Trophoblast cell (in vitro differentiated cells and primary cell): ENCODE measurements at regions not wholly inside any gene's neighbourhood (a gene's known extent, or its start where the extent isn't known, plus 50 kb on each side); places are given as distances from the start of the nearest gene placed in this dataset.

Experiments
- DNase-seq, 2 donors: peaks; one replicate each; pipeline ENCODE4 v3.0.0-alpha.2; 2016
- H2AFZ ChIP-seq: 2 replicates; pipeline ENCODE4 v1.6.1; 2013; ENCODE audit warnings: low read length, moderate library complexity, mild to moderate bottlenecking; ENCODE audit not compliant: insufficient read depth, poor library complexity
- H2AK5ac ChIP-seq: 2 replicates; pipeline ENCODE4 v1.6.1; 2013; ENCODE audit warnings: mild to moderate bottlenecking, low read length
- H2BK120ac ChIP-seq: 2 replicates; pipeline ENCODE4 v1.6.1; 2013; ENCODE audit warnings: low read length, mild to moderate bottlenecking, moderate library complexity; ENCODE audit not compliant: insufficient read depth, poor library complexity
- H2BK12ac ChIP-seq: 2 replicates; pipeline ENCODE4 v1.6.1; 2013; ENCODE audit warnings: mild to moderate bottlenecking, low read length, moderate library complexity
- H2BK5ac ChIP-seq: 2 replicates; pipeline ENCODE4 v1.6.1; 2013; ENCODE audit warnings: low read length, low read depth, moderate library complexity, mild to moderate bottlenecking; ENCODE audit not compliant: poor library complexity
- H3K14ac ChIP-seq: 2 replicates; pipeline ENCODE4 v1.6.1; 2013; ENCODE audit warnings: mild to moderate bottlenecking, low read length
- H3K18ac ChIP-seq: 2 replicates; pipeline ENCODE4 v1.6.1; 2013; ENCODE audit warnings: mild to moderate bottlenecking, low read length
- H3K23ac ChIP-seq: 2 replicates; pipeline ENCODE4 v1.6.1; 2013; ENCODE audit warnings: low read length
- H3K27ac ChIP-seq: 2 replicates; pipeline ENCODE4 v1.5.1; 2013; ENCODE audit warnings: low read depth, mild to moderate bottlenecking, inconsistent platforms, low read length, moderate library complexity
- H3K27me3 ChIP-seq: 2 replicates; pipeline ENCODE4 v1.6.1; 2013; ENCODE audit warnings: inconsistent platforms, mild to moderate bottlenecking, low read length, moderate library complexity; ENCODE audit not compliant: insufficient read depth
- H3K36me3 ChIP-seq, 2 experiments: 1 replicate in 1 of 2; 2 replicates in 1 of 2; pipeline ENCODE4 v1.6.1; 2013; ENCODE audit warnings: low read length in 2 of 2, mild to moderate bottlenecking in 2 of 2, moderate library complexity in 1 of 2; ENCODE audit not compliant: insufficient read depth in 2 of 2, control insufficient read depth in 1 of 2
- H3K4ac ChIP-seq: 2 replicates; pipeline ENCODE4 v1.6.1; 2013; ENCODE audit warnings: low read depth, mild to moderate bottlenecking, low read length, moderate library complexity
- H3K4me1 ChIP-seq, 2 experiments: 1 replicate in 1 of 2; 2 replicates in 1 of 2; pipeline ENCODE4 v1.6.1; 2013; ENCODE audit warnings: low read length in 2 of 2, mild to moderate bottlenecking in 2 of 2, moderate library complexity in 1 of 2; ENCODE audit not compliant: insufficient read depth in 2 of 2, control insufficient read depth in 1 of 2
- H3K4me2 ChIP-seq: 2 replicates; pipeline ENCODE4 v1.6.1; 2013; ENCODE audit warnings: inconsistent platforms, mild to moderate bottlenecking, low read length, moderate library complexity
- H3K4me3 ChIP-seq: 2 replicates; pipeline ENCODE4 v1.5.1; 2013; ENCODE audit warnings: mild to moderate bottlenecking, low read depth, low read length, inconsistent platforms
- H3K79me1 ChIP-seq: one replicate; pipeline ENCODE4 v1.6.1; 2013; ENCODE audit warnings: low read length
- H3K79me2 ChIP-seq: 2 replicates; pipeline ENCODE4 v1.6.1; 2013; ENCODE audit warnings: low read length, mild to moderate bottlenecking; ENCODE audit not compliant: control insufficient read depth, insufficient read depth, poor library complexity
- H3K9ac ChIP-seq: 2 replicates; pipeline ENCODE4 v1.6.1; 2013; ENCODE audit warnings: mild to moderate bottlenecking, low read length
- H3K9me3 ChIP-seq: 2 replicates; pipeline ENCODE4 v1.6.1; 2013; ENCODE audit warnings: low read depth, mild to moderate bottlenecking, control low read depth, inconsistent platforms, low read length; ENCODE audit not compliant: insufficient read depth
- H4K12ac ChIP-seq: 2 replicates; pipeline ENCODE4 v1.6.1; 2013; ENCODE audit warnings: low read depth, mild to moderate bottlenecking, low read length, moderate library complexity
- H4K8ac ChIP-seq: 2 replicates; pipeline ENCODE4 v1.6.1; 2013; ENCODE audit warnings: low read depth, mild to moderate bottlenecking, low read length, moderate library complexity
- H4K91ac ChIP-seq: one replicate; pipeline ENCODE4 v1.6.1; 2013; ENCODE audit warnings: low read depth, mild to moderate bottlenecking, low read length, moderate library complexity
- WGBS: extraction: QIAGEN DNeasy Blood & Tissue Kit; methylation state at CpG from one replicate; pipeline ENCODE4 v1.1.7; 2013; ENCODE audit warnings: missing lambda C conversion rate; ENCODE audit not compliant: insufficient read length, insufficient coverage; ENCODE audit errors: extremely low coverage; 5-methylcytosine and 5-hydroxymethylcytosine counted together

DNA sequence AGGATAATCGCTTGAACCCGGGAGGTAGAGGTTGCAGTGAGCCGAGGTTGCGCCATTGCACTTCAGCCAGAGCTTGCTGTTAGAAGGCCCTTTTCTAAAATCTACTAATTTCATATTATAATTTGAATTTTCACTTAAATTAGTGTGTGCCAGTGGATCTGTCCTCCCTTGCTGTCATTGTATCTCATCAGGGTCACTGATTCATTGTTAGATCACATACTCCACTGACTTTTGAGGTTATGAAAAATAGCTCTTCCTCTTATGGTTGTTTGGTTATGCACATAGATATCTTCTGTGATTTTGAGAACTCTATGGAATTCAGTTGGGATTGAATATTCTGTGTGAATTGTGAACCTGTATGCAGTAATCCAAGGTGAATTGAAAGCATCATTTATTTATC lies 53.1 kb upstream of the TULP4 start:
- H3K4me2 ChIP-seq, result no peak overlapping the region
- H3K36me3 ChIP-seq, result peaks cover 6 to 9% of the 10 kb centered on the region in 2 experiments
- H2BK120ac ChIP-seq, result no peak overlapping the region
- no peak overlapping the region for H3K18ac ChIP-seq
- H4K8ac ChIP-seq, result no peak overlapping the region
- no peak overlapping the region for H3K4ac ChIP-seq
- no peak overlapping the region for H2AFZ ChIP-seq
- no peak overlapping the region for H3K9ac ChIP-seq
- no peaks in the 10 kb centered on the region for H3K27me3 ChIP-seq
- H3K79me2 ChIP-seq, result peaks cover 9% of the 10 kb centered on the region
- peaks cover 2% of the 10 kb centered on the region for H3K9me3 ChIP-seq
- no peak overlapping the region for H3K14ac ChIP-seq
- no peak overlapping the region for H2BK5ac ChIP-seq
- no peak overlapping the region for H4K91ac ChIP-seq
- H2BK12ac ChIP-seq, result no peak overlapping the region
- H3K4me1 ChIP-seq, result peaks cover 7 to 17% of the 10 kb centered on the region in 2 experiments
- H3K4me3 ChIP-seq, result no peak overlapping the region
- no peak overlapping the region for H3K27ac ChIP-seq
- no peaks in the 10 kb centered on the region for H3K79me1 ChIP-seq
- H2AK5ac ChIP-seq, result no peak overlapping the region
- no peak overlapping the region for H4K12ac ChIP-seq
- H3K23ac ChIP-seq, result no peak overlapping the region
- no peak for DNase-seq
- no CpG with 5 or more reads among the region's 4 CpGs for WGBS

GRCh38 chr6:158259845-158260244 lies 52.4 kb upstream of the TULP4 start:
- H4K12ac ChIP-seq, result no peak overlapping the region
- peak overlapping the region; percentile 29 for H3K4ac ChIP-seq
- peaks cover 6 to 9% of the 10 kb centered on the region in 2 experiments for H3K36me3 ChIP-seq
- H3K4me3 ChIP-seq, result no peak overlapping the region
- peaks cover 9% of the 10 kb centered on the region for H3K79me2 ChIP-seq
- H3K27ac ChIP-seq, result no peak overlapping the region
- H4K91ac ChIP-seq, result no peak overlapping the region
- no peak overlapping the region for H2AFZ ChIP-seq
- DNase-seq, result no peak
- no peaks in the 10 kb centered on the region for H3K79me1 ChIP-seq
- H3K4me2 ChIP-seq, result no peak overlapping the region
- no peak overlapping the region for H3K9ac ChIP-seq
- no peak overlapping the region for H3K23ac ChIP-seq
- no peak overlapping the region for H3K14ac ChIP-seq
- H2AK5ac ChIP-seq, result no peak overlapping the region
- H3K18ac ChIP-seq, result no peak overlapping the region
- no peak overlapping the region for H2BK12ac ChIP-seq
- H3K9me3 ChIP-seq, result peaks cover 2% of the 10 kb centered on the region
- no peak overlapping the region for H4K8ac ChIP-seq
- no peaks in the 10 kb centered on the region for H3K27me3 ChIP-seq
- no peak overlapping the region for H2BK120ac ChIP-seq
- no peak overlapping the region for H2BK5ac ChIP-seq
- peaks cover 7 to 17% of the 10 kb centered on the region in 2 experiments for H3K4me1 ChIP-seq
- WGBS, result no CpG with 5 or more reads among the region's 3 CpGs

DNA sequence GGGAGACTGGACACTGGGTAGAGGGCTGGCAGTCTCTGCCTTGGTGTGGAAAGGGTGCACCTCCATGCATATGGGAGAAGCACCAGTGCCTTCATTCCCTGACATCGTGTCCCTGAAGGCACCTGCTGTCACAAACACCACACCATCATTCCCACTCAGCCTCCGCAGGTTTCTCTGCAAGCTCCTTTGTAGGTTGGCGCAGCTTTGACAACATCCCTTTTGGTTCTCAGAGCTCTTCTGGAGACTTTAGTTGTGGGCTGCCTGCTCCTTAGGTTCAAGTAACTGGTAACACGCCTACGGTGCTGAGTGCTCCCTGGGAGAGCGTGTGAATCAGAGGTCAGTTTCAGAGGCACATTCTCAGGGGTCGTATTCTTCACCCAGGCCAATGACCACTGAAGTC lies 50.2 kb upstream of the TULP4 start:
- H3K4ac ChIP-seq, result no peak overlapping the region
- peaks cover 6 to 12% of the 10 kb centered on the region in 2 experiments for H3K36me3 ChIP-seq
- H3K9me3 ChIP-seq, result peaks cover 2% of the 10 kb centered on the region
- H3K18ac ChIP-seq, result no peak overlapping the region
- peaks cover 0 to 3% of the 10 kb centered on the region in 2 experiments for H3K4me1 ChIP-seq
- no peak overlapping the region for H2AFZ ChIP-seq
- no peak overlapping the region for H3K14ac ChIP-seq
- no peak overlapping the region for H2BK12ac ChIP-seq
- H3K27ac ChIP-seq, result no peak overlapping the region
- H4K12ac ChIP-seq, result no peak overlapping the region
- no peak for DNase-seq
- no peak overlapping the region for H3K4me3 ChIP-seq
- no peak overlapping the region for H3K9ac ChIP-seq
- no peak overlapping the region for H4K8ac ChIP-seq
- no peaks in the 10 kb centered on the region for H3K79me1 ChIP-seq
- H3K4me2 ChIP-seq, result no peak overlapping the region
- no peak overlapping the region for H3K23ac ChIP-seq
- no peaks in the 10 kb centered on the region for H3K27me3 ChIP-seq
- peaks cover 7% of the 10 kb centered on the region for H3K79me2 ChIP-seq
- no peak overlapping the region for H2AK5ac ChIP-seq
- H2BK120ac ChIP-seq, result no peak overlapping the region
- no peak overlapping the region for H2BK5ac ChIP-seq
- whole genome bisulfite sequencing, result no CpG with 5 or more reads among the region's 7 CpGs
- H4K91ac ChIP-seq, result no peak overlapping the region
